Trophoblast cell (in vitro differentiated cells and primary cell): ENCODE measurements at regions not wholly inside any gene's neighbourhood (a gene's known extent, or its start where the extent isn't known, plus 50 kb on each side); places are given as distances from the start of the nearest gene placed in this dataset.

Experiments
- DNase-seq, 2 donors: peaks; one replicate each; pipeline ENCODE4 v3.0.0-alpha.2; 2016
- H2AFZ ChIP-seq: 2 replicates; pipeline ENCODE4 v1.6.1; 2013; ENCODE audit warnings: low read length, moderate library complexity, mild to moderate bottlenecking; ENCODE audit not compliant: insufficient read depth, poor library complexity
- H2AK5ac ChIP-seq: 2 replicates; pipeline ENCODE4 v1.6.1; 2013; ENCODE audit warnings: mild to moderate bottlenecking, low read length
- H2BK120ac ChIP-seq: 2 replicates; pipeline ENCODE4 v1.6.1; 2013; ENCODE audit warnings: low read length, mild to moderate bottlenecking, moderate library complexity; ENCODE audit not compliant: insufficient read depth, poor library complexity
- H2BK12ac ChIP-seq: 2 replicates; pipeline ENCODE4 v1.6.1; 2013; ENCODE audit warnings: mild to moderate bottlenecking, low read length, moderate library complexity
- H2BK5ac ChIP-seq: 2 replicates; pipeline ENCODE4 v1.6.1; 2013; ENCODE audit warnings: low read length, low read depth, moderate library complexity, mild to moderate bottlenecking; ENCODE audit not compliant: poor library complexity
- H3K14ac ChIP-seq: 2 replicates; pipeline ENCODE4 v1.6.1; 2013; ENCODE audit warnings: mild to moderate bottlenecking, low read length
- H3K18ac ChIP-seq: 2 replicates; pipeline ENCODE4 v1.6.1; 2013; ENCODE audit warnings: mild to moderate bottlenecking, low read length
- H3K23ac ChIP-seq: 2 replicates; pipeline ENCODE4 v1.6.1; 2013; ENCODE audit warnings: low read length
- H3K27ac ChIP-seq: 2 replicates; pipeline ENCODE4 v1.5.1; 2013; ENCODE audit warnings: low read depth, mild to moderate bottlenecking, inconsistent platforms, low read length, moderate library complexity
- H3K27me3 ChIP-seq: 2 replicates; pipeline ENCODE4 v1.6.1; 2013; ENCODE audit warnings: inconsistent platforms, mild to moderate bottlenecking, low read length, moderate library complexity; ENCODE audit not compliant: insufficient read depth
- H3K36me3 ChIP-seq, 2 experiments: 1 replicate in 1 of 2; 2 replicates in 1 of 2; pipeline ENCODE4 v1.6.1; 2013; ENCODE audit warnings: low read length in 2 of 2, mild to moderate bottlenecking in 2 of 2, moderate library complexity in 1 of 2; ENCODE audit not compliant: insufficient read depth in 2 of 2, control insufficient read depth in 1 of 2
- H3K4ac ChIP-seq: 2 replicates; pipeline ENCODE4 v1.6.1; 2013; ENCODE audit warnings: low read depth, mild to moderate bottlenecking, low read length, moderate library complexity
- H3K4me1 ChIP-seq, 2 experiments: 1 replicate in 1 of 2; 2 replicates in 1 of 2; pipeline ENCODE4 v1.6.1; 2013; ENCODE audit warnings: low read length in 2 of 2, mild to moderate bottlenecking in 2 of 2, moderate library complexity in 1 of 2; ENCODE audit not compliant: insufficient read depth in 2 of 2, control insufficient read depth in 1 of 2
- H3K4me2 ChIP-seq: 2 replicates; pipeline ENCODE4 v1.6.1; 2013; ENCODE audit warnings: inconsistent platforms, mild to moderate bottlenecking, low read length, moderate library complexity
- H3K4me3 ChIP-seq: 2 replicates; pipeline ENCODE4 v1.5.1; 2013; ENCODE audit warnings: mild to moderate bottlenecking, low read depth, low read length, inconsistent platforms
- H3K79me1 ChIP-seq: one replicate; pipeline ENCODE4 v1.6.1; 2013; ENCODE audit warnings: low read length
- H3K79me2 ChIP-seq: 2 replicates; pipeline ENCODE4 v1.6.1; 2013; ENCODE audit warnings: low read length, mild to moderate bottlenecking; ENCODE audit not compliant: control insufficient read depth, insufficient read depth, poor library complexity
- H3K9ac ChIP-seq: 2 replicates; pipeline ENCODE4 v1.6.1; 2013; ENCODE audit warnings: mild to moderate bottlenecking, low read length
- H3K9me3 ChIP-seq: 2 replicates; pipeline ENCODE4 v1.6.1; 2013; ENCODE audit warnings: low read depth, mild to moderate bottlenecking, control low read depth, inconsistent platforms, low read length; ENCODE audit not compliant: insufficient read depth
- H4K12ac ChIP-seq: 2 replicates; pipeline ENCODE4 v1.6.1; 2013; ENCODE audit warnings: low read depth, mild to moderate bottlenecking, low read length, moderate library complexity
- H4K8ac ChIP-seq: 2 replicates; pipeline ENCODE4 v1.6.1; 2013; ENCODE audit warnings: low read depth, mild to moderate bottlenecking, low read length, moderate library complexity
- H4K91ac ChIP-seq: one replicate; pipeline ENCODE4 v1.6.1; 2013; ENCODE audit warnings: low read depth, mild to moderate bottlenecking, low read length, moderate library complexity
- WGBS: extraction: QIAGEN DNeasy Blood & Tissue Kit; methylation state at CpG from one replicate; pipeline ENCODE4 v1.1.7; 2013; ENCODE audit warnings: missing lambda C conversion rate; ENCODE audit not compliant: insufficient read length, insufficient coverage; ENCODE audit errors: extremely low coverage; 5-methylcytosine and 5-hydroxymethylcytosine counted together

DNA sequence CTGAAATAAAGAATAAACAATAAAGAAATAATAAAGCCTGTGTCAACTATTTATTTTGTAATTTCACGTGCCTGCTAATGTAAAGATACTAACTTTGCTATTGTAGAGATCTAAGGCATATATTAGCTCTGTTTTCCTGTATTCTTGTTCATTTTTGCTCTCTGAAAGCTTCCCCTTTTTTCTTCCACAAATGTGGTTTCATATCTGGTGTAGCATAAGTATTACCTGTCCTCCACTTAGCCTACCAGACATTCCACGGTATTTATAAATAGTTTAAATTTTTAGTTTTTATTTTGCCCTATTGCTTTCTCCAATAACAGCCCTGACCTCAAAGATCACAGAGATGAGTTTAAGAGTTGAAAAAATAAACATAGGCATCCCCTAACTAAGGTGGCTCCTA lies 92.6 kb upstream of the ATP2B1 start:
- Histone ChIP-seq H3K14ac (no peak overlapping the region), H3K4me2 (no peak overlapping the region), H2AK5ac (no peak overlapping the region), H3K4ac (no peak overlapping the region), H3K23ac (no peak overlapping the region), H4K91ac (no peak overlapping the region), H3K79me2 (no peaks in the 10 kb centered on the region), H3K27ac (no peak overlapping the region), H3K4me1 (peaks cover 3 to 9% of the 10 kb centered on the region in 2 experiments), H3K9me3 (no peaks in the 10 kb centered on the region), H4K8ac (no peak overlapping the region), H3K79me1 (peaks cover 15% of the 10 kb centered on the region), H3K27me3 (no peaks in the 10 kb centered on the region), H3K4me3 (no peak overlapping the region), H2BK5ac (no peak overlapping the region), H3K9ac (no peak overlapping the region), H3K36me3 (no peaks in the 10 kb centered on the region), H2AFZ (no peak overlapping the region), H2BK12ac (no peak overlapping the region), H3K18ac (no peak overlapping the region), H4K12ac (no peak overlapping the region), H2BK120ac (no peak overlapping the region)
- DNase-seq, result no peak
- WGBS, result no CpG with 5 or more reads among the region's 2 CpGs

DNA sequence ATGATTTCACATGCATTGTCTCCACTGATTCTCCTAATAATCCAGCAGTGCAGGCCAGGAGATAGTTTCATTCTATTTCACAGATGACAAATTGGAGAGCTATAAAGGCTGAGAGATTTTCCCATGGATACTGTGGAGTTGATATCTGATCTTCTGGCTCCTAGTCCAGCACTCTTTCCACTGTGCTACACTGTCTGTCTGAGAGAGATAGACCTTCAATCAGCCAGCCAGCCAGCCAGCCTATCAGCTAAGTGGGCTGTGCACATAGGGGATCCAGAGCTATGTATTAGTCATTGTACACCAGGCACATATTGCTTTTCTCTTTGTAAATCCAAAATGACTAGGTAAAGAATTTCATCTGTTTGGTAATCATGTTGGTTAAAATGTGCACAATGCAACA lies 91.8 kb upstream of the ATP2B1 start:
- no peak overlapping the region for H2BK5ac ChIP-seq
- H2AK5ac ChIP-seq, result no peak overlapping the region
- H4K91ac ChIP-seq, result no peak overlapping the region
- no peak overlapping the region for H2AFZ ChIP-seq
- H3K27me3 ChIP-seq, result no peaks in the 10 kb centered on the region
- H3K23ac ChIP-seq, result no peak overlapping the region
- no peak overlapping the region for H4K8ac ChIP-seq
- H3K18ac ChIP-seq, result no peak overlapping the region
- no peak overlapping the region for H3K27ac ChIP-seq
- H3K36me3 ChIP-seq, result no peaks in the 10 kb centered on the region
- no peak overlapping the region for H4K12ac ChIP-seq
- H3K79me2 ChIP-seq, result no peaks in the 10 kb centered on the region
- no peak overlapping the region for H3K4ac ChIP-seq
- peaks cover 3 to 9% of the 10 kb centered on the region in 2 experiments for H3K4me1 ChIP-seq
- H3K14ac ChIP-seq, result no peak overlapping the region
- no peak overlapping the region for H2BK12ac ChIP-seq
- DNase-seq, result no peak
- no peak overlapping the region for H3K4me3 ChIP-seq
- no peak overlapping the region for H2BK120ac ChIP-seq
- no peaks in the 10 kb centered on the region for H3K9me3 ChIP-seq
- H3K79me1 ChIP-seq, result peaks cover 13% of the 10 kb centered on the region
- H3K9ac ChIP-seq, result no peak overlapping the region
- no peak overlapping the region for H3K4me2 ChIP-seq

DNA sequence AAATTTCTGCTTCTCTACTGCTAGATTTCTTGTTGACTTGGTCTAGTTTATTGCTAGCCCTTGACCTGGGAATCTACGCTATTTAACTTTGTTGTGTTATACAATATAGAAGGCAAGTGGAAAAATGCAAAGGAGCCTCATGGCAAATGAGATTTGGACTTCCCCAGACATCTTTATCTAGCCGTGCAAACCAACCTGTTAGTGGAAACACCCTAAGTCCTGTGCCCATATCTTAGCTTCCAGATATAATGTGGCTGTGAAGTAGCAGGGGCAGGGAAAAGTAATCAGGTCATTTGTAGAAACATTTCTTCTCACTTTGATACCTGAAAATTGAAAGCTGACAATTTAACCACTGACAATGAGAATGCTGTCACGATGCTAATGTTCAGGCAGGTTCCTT lies 90.7 kb upstream of the ATP2B1 start:
- Histone ChIP-seq H3K27me3 (no peaks in the 10 kb centered on the region), H3K4ac (no peak overlapping the region), H3K79me2 (no peaks in the 10 kb centered on the region), H3K14ac (no peak overlapping the region), H2AK5ac (no peak overlapping the region), H3K18ac (no peak overlapping the region), H4K91ac (no peak overlapping the region), H4K8ac (no peak overlapping the region), H3K9me3 (no peaks in the 10 kb centered on the region), H2AFZ (no peak overlapping the region), H3K4me2 (no peak overlapping the region), H3K27ac (no peak overlapping the region), H3K23ac (no peak overlapping the region), H3K4me1 (peaks cover 3 to 9% of the 10 kb centered on the region in 2 experiments), H3K9ac (no peak overlapping the region), H2BK12ac (peak overlapping the region; percentile 61), H3K36me3 (no peaks in the 10 kb centered on the region), H2BK120ac (no peak overlapping the region), H2BK5ac (no peak overlapping the region), H4K12ac (no peak overlapping the region), H3K79me1 (peaks cover 11% of the 10 kb centered on the region), H3K4me3 (no peak overlapping the region)
- DNase-seq, result no peak
- no CpG with 5 or more reads among the region's 3 CpGs for WGBS

DNA sequence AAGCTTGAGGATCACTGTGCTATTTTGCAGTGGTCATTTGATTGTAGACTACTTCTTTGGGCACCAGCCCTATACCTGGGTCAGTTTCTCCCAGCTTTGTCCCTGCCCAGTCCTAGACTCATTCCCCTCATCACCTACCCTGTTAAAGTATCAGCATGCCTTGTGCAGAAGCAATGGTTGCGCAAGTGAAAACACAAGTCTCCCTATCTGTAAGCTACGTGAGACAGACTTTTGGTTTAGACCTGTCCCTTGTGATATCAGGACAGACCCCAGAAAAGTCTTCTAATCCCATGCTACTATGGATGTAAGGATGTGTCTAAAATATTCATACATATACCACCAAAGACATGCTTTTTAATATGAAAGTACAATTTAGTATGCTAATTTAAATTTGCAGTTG lies 88.8 kb upstream of the ATP2B1 start:
- Histone ChIP-seq H3K23ac (no peak overlapping the region), H2BK12ac (no peak overlapping the region), H3K27ac (no peak overlapping the region), H3K36me3 (no peaks in the 10 kb centered on the region), H4K8ac (no peak overlapping the region), H4K12ac (no peak overlapping the region), H3K4me1 (peaks cover 0 to 6% of the 10 kb centered on the region in 2 experiments), H3K79me2 (no peaks in the 10 kb centered on the region), H3K4me2 (no peak overlapping the region), H2BK120ac (peak overlapping the region; percentile 9), H2AFZ (no peak overlapping the region), H2BK5ac (no peak overlapping the region), H3K4me3 (no peak overlapping the region), H3K9ac (no peak overlapping the region), H3K14ac (no peak overlapping the region), H3K9me3 (no peaks in the 10 kb centered on the region), H3K4ac (no peak overlapping the region), H3K79me1 (peaks cover 7% of the 10 kb centered on the region), H3K27me3 (no peaks in the 10 kb centered on the region), H3K18ac (no peak overlapping the region), H2AK5ac (no peak overlapping the region), H4K91ac (peak overlapping the region; percentile 10)
- WGBS, result no CpG with 5 or more reads among the region's 2 CpGs
- DNase-seq, result peak in 1 of 2 donors; percentile 26
